PC-9 (cell line): ENCODE measurements at regions not wholly inside any gene's neighbourhood (a gene's known extent, or its start where the extent isn't known, plus 50 kb on each side); places are given as distances from the start of the nearest gene placed in this dataset.

Source experiments
- BruUV-seq: library from RNA; stranded (reverse); fragments of 400-500 nt; replicated peaks from 2 replicates; lab custom pipeline; 2021; lab: Mats Ljungman, UMichigan
- CTCF ChIA-PET: fragments of 300-600 bp; sonication (Branson Sonifier 250); formaldehyde crosslinking; loops from one replicate; lab custom pipeline; 2022; ENCODE audit warnings: antibody characterized with exemption; lab: Charles Lee
- POLR2A ChIA-PET: fragments of 300-600 bp; sonication (Branson Sonifier 250); formaldehyde crosslinking; loops from one replicate; lab custom pipeline; 2022; ENCODE audit warnings: antibody characterized with exemption; ENCODE audit not compliant: unreplicated experiment; lab: Charles Lee
- DNase-seq, 2 experiments: peaks; one replicate each; pipeline versions ENCODE4 v3.0.0 to v3.0.0-alpha.2; 2015 to 2022; ENCODE audit warnings: mixed read lengths in 1 of 2
- H2AFZ ChIP-seq: fragments of 200-600 bp; sonication (generic); 2 replicates; pipeline ENCODE4 v1.8.1; 2017; ENCODE audit warnings: antibody characterized with exemption
- H3F3A ChIP-seq: fragments of 200-600 bp; sonication (generic); 2 replicates; pipeline ENCODE4 v1.8.1; 2017; ENCODE audit warnings: antibody characterized with exemption, mild to moderate bottlenecking, low read depth; ENCODE audit not compliant: insufficient read depth
- H3K27ac ChIP-seq: fragments of 200-600 bp; sonication (generic); 2 replicates; pipeline ENCODE4 v1.6.1; 2016; ENCODE audit warnings: mixed run types
- H3K27me3 ChIP-seq: fragments of 200-600 bp; sonication (generic); 2 replicates; pipeline ENCODE4 v1.6.1; 2016; ENCODE audit warnings: low read depth, mixed run types; ENCODE audit not compliant: insufficient read depth
- H3K36me3 ChIP-seq: fragments of 200-600 bp; sonication (generic); 2 replicates; pipeline ENCODE4 v1.6.1; 2016; ENCODE audit warnings: low read depth, mixed run types
- H3K4me1 ChIP-seq: fragments of 200-600 bp; sonication (generic); replicated peaks from 2 replicates; pipeline ENCODE4 v1.6.1; 2016; ENCODE audit warnings: mixed run types; ENCODE audit not compliant: insufficient read depth
- H3K4me2 ChIP-seq: fragments of 200-600 bp; sonication (generic); 2 replicates; pipeline ENCODE4 v1.6.1; 2017; ENCODE audit warnings: mixed run types
- H3K4me3 ChIP-seq: fragments of 200-600 bp; sonication (generic); 2 replicates; pipeline ENCODE4 v1.6.1; 2016; ENCODE audit warnings: mixed run types
- H3K79me2 ChIP-seq: fragments of 200-600 bp; sonication (generic); 2 replicates; pipeline ENCODE4 v1.6.1; 2017; ENCODE audit warnings: low read depth, mixed run types
- H3K9me2 ChIP-seq: fragments of 200-600 bp; sonication (generic); 2 replicates; pipeline ENCODE4 v1.8.1; 2017; ENCODE audit warnings: mild to moderate bottlenecking; ENCODE audit not compliant: insufficient read depth
- H3K9me3 ChIP-seq: fragments of 200-600 bp; sonication (generic); 2 replicates; pipeline ENCODE4 v1.8.1; 2016; ENCODE audit warnings: low read depth; ENCODE audit not compliant: insufficient read depth
- H4K20me1 ChIP-seq: fragments of 200-600 bp; sonication (generic); 2 replicates; pipeline ENCODE4 v1.8.1; 2017; ENCODE audit not compliant: insufficient read depth
- CTCF ChIP-seq: fragments of 200-600 bp; sonication (generic); conservative IDR thresholded peaks from 2 replicates; pipeline ENCODE4 v1.6.1; 2017; ENCODE audit warnings: mixed run types, antibody characterized with exemption, mild to moderate bottlenecking, moderate library complexity
- EZH2 ChIP-seq: fragments of 200-600 bp; sonication (generic); IDR thresholded peaks from 2 replicates; pipeline ENCODE4 v1.8.0; 2017; ENCODE audit warnings: antibody characterized with exemption, low read depth
- intact Hi-C: fragments of 100-400 bp; cut with micrococcal nuclease; formaldehyde crosslinking; loops from one replicate; pipeline ENCODE4 v1.10.0; 2022; ENCODE audit not compliant: unreplicated experiment

DNA sequence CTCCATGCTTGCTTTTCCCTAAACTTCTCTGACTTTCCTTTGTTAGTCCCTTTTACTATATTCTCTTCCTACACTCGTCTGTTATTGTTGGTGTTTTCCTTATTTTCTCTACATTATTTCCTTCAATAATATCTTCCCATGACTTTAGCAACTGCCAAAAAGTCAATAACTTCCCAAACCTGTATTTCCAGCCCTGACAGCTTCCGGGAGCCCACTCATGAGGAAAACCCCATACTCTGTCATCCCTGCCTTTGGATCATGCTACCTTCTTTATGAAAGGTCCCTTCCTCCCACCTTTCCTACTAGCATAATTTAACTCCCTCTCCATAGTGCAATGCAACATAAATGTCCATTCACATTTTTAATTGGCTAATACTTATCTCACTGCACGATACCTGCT, 144.0 kb upstream of the CDH6 start:
- Histone ChIP-seq H2AFZ (no peak overlapping the region), H3F3A (no peaks in the 10 kb centered on the region), H3K4me3 (no peak overlapping the region), H4K20me1 (no peaks in the 10 kb centered on the region), H3K27ac (no peak overlapping the region), H3K36me3 (no peaks in the 10 kb centered on the region), H3K4me2 (no peak overlapping the region), H3K9me3 (no peaks in the 10 kb centered on the region), H3K9me2 (no peaks in the 10 kb centered on the region), H3K4me1 (no peaks in the 10 kb centered on the region), H3K27me3 (no peaks in the 10 kb centered on the region), H3K79me2 (no peaks in the 10 kb centered on the region)
- DNase-seq, result no peak
- ChIA-PET POLR2A (no interaction called here), CTCF (no interaction called here)
- TF ChIP-seq CTCF (no peak), EZH2 (no peak)
- intact Hi-C loops, result loop anchor here (10.0 kb wide), 1 partner anchor 65 kb away; no protein-coding TSS in a partner anchor
- BruUV-seq, result no TSS peak

DNA sequence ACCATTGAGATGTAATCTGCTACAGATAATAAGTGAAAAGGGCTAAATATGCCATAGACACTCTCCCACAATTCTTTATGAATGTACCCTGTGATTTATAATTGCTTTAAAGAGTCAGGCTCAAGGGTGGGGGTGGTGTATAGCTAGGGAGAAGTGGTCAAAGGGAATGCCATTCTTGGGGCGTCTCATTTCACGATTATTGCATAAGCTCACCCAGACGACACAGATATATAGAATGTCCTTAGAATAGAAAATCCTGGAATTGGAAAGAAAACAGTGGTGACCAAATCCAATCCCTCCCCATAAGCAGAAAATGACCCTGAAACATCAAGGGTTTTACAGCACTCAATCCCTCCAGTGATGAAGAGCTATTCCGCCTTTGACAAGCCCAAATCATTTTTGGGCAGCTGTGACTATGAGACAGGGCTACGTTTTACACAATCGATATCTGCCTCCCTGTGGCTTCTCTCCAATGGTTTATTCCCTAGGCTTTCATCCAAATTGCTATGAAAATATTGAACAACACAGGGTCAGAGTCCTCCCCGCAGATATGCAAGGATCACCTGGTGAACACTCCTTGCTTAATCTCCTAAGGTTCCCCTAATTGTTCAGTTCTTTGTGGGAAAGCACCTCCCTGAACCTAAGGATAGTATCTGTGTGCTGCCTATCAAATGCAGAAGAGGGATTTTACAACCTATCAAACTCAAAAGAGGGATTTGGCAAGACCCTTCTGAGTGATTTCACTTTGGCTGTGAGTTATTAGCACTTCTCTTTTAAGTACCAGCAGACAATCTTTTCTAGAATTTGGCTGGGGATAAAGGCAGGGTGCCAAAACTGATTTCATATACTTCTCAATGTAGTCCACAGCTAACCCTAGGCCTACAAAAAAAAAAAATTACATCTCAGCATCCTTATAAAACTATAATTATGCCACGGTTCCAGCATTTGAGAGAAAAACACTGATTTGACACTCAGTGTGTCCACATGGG, 144.9 kb upstream of the CDH6 start:
- no peaks in the 10 kb centered on the region for H3K27me3 ChIP-seq
- no TSS peak for BruUV-seq
- no peaks in the 10 kb centered on the region for H3K79me2 ChIP-seq
- H3F3A ChIP-seq, result no peaks in the 10 kb centered on the region
- H3K9me3 ChIP-seq, result no peaks in the 10 kb centered on the region
- ChIA-PET CTCF (no interaction called here), POLR2A (no interaction called here)
- no peak overlapping the region for H3K4me2 ChIP-seq
- H3K36me3 ChIP-seq, result no peaks in the 10 kb centered on the region
- no peaks in the 10 kb centered on the region for H4K20me1 ChIP-seq
- no peak for TF ChIP-seq EZH2
- TF ChIP-seq CTCF, result no peak
- no peaks in the 10 kb centered on the region for H3K9me2 ChIP-seq
- no peak overlapping the region for H2AFZ ChIP-seq
- intact Hi-C loops, result loop anchor here (10.0 kb wide), 1 partner anchor 64 kb away; no protein-coding TSS in a partner anchor
- DNase-seq, result no peak
- no peak overlapping the region for H3K4me3 ChIP-seq
- H3K27ac ChIP-seq, result no peak overlapping the region
- no peaks in the 10 kb centered on the region for H3K4me1 ChIP-seq

GRCh38 chr5:31047621-31048020, 145.9 kb upstream of the CDH6 start:
- ChIA-PET CTCF (no interaction called here), POLR2A (no interaction called here)
- no peaks in the 10 kb centered on the region for H3K36me3 ChIP-seq
- no peaks in the 10 kb centered on the region for H3K9me2 ChIP-seq
- no peak overlapping the region for H2AFZ ChIP-seq
- no peaks in the 10 kb centered on the region for H3F3A ChIP-seq
- H4K20me1 ChIP-seq, result no peaks in the 10 kb centered on the region
- BruUV-seq, result no TSS peak
- H3K9me3 ChIP-seq, result no peaks in the 10 kb centered on the region
- H3K4me3 ChIP-seq, result no peak overlapping the region
- H3K79me2 ChIP-seq, result no peaks in the 10 kb centered on the region
- no peaks in the 10 kb centered on the region for H3K4me1 ChIP-seq
- no peaks in the 10 kb centered on the region for H3K27me3 ChIP-seq
- DNase-seq, result no peak
- no peak overlapping the region for H3K4me2 ChIP-seq
- intact Hi-C loops, result loop anchor here (10.0 kb wide), 1 partner anchor 63 kb away; no protein-coding TSS in a partner anchor
- H3K27ac ChIP-seq, result no peak overlapping the region
- TF ChIP-seq CTCF, result no peak
- no peak for TF ChIP-seq EZH2
